NB4 (cell line): ENCODE measurements at regions not wholly inside any gene's neighbourhood (a gene's known extent, or its start where the extent isn't known, plus 50 kb on each side); places are given as distances from the start of the nearest gene placed in this dataset.
A peak's percentile ranks its signal among the peaks of the same experiment; 100 is the strongest.

ENCODE experiments used
- DNase-seq: peaks from one replicate; pipeline ENCODE4 v3.0.0; 2010; ENCODE audit warnings: low read depth
- H3K4me3 ChIP-seq: one replicate; pipeline ENCODE4 v1.5.1; 2011; ENCODE audit warnings: mild to moderate bottlenecking, low read depth, low read length, moderate library complexity
- MYC ChIP-seq: IDR thresholded peaks from 2 replicates; pipeline ENCODE4 v1.6.1; 2011; ENCODE audit warnings: low read depth, low read length
- POLR2A ChIP-seq: IDR thresholded peaks from 2 replicates; pipeline ENCODE4 v1.6.1; 2011; ENCODE audit warnings: mild to moderate bottlenecking; ENCODE audit not compliant: insufficient read length; ENCODE audit errors: extremely low read depth
- TF ChIP-seq, protein P1 (sequence below): IDR thresholded peaks from 2 replicates; pipeline ENCODE4 v1.6.1; 2011; ENCODE audit warnings: low read depth, low read length
- TF ChIP-seq, protein P2 (sequence below): IDR thresholded peaks from one replicate; pipeline ENCODE4 v1.5.1; 2012; ENCODE audit warnings: low read depth, low read length

DNA sequence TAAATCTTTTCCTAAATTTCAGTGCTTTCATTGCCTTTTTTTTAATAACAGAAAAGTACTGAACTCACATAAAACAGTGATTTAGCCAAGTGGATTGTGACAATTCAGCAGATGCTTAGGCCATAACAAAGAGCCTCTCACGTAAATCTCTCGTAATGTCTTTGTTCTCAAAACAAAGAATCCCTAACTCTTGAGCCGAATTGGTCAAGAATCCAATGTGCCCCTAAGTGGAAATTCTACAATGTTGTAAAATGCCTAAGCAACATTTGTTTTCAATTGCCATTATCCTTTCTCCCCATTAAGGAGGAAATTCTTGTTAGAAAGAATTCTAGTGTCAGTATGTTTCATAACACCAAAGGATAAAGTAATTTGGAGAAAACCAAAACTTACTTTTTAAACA, 235.7 kb upstream of the THBS1 start:
- TF ChIP-seq POLR2A (no peak), MYC (no peak)
- TF ChIP-seq, protein P1, sequence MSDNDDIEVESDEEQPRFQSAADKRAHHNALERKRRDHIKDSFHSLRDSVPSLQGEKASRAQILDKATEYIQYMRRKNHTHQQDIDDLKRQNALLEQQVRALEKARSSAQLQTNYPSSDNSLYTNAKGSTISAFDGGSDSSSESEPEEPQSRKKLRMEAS: no peak
- TF ChIP-seq, protein P2, sequence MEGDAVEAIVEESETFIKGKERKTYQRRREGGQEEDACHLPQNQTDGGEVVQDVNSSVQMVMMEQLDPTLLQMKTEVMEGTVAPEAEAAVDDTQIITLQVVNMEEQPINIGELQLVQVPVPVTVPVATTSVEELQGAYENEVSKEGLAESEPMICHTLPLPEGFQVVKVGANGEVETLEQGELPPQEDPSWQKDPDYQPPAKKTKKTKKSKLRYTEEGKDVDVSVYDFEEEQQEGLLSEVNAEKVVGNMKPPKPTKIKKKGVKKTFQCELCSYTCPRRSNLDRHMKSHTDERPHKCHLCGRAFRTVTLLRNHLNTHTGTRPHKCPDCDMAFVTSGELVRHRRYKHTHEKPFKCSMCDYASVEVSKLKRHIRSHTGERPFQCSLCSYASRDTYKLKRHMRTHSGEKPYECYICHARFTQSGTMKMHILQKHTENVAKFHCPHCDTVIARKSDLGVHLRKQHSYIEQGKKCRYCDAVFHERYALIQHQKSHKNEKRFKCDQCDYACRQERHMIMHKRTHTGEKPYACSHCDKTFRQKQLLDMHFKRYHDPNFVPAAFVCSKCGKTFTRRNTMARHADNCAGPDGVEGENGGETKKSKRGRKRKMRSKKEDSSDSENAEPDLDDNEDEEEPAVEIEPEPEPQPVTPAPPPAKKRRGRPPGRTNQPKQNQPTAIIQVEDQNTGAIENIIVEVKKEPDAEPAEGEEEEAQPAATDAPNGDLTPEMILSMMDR: no peak
- no peak for DNase-seq
- H3K4me3 ChIP-seq: no peak overlapping the region

DNA sequence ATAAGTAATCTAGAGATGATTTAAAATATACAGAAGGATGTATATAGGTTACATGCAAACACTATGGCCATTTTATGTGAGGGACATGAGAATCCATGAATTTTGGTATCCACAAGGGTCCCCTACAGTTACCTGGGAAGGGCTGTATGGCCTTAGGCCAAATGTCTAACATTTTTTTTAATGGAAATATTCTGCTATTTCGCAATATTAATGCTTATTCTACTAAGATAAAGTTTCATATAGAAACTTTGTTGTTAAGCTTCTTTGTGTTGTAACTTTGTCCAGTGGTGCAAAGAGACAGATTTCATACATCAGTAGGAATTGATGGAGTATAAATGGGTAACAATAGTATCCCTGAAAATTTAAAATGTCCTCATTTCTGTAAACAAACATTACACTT, 233.4 kb upstream of the THBS1 start:
- no peak for DNase-seq
- H3K4me3 ChIP-seq: no peak overlapping the region
- TF ChIP-seq, protein P1: no peak
- TF ChIP-seq, protein P2: no peak
- TF ChIP-seq MYC (no peak), POLR2A (no peak)

DNA sequence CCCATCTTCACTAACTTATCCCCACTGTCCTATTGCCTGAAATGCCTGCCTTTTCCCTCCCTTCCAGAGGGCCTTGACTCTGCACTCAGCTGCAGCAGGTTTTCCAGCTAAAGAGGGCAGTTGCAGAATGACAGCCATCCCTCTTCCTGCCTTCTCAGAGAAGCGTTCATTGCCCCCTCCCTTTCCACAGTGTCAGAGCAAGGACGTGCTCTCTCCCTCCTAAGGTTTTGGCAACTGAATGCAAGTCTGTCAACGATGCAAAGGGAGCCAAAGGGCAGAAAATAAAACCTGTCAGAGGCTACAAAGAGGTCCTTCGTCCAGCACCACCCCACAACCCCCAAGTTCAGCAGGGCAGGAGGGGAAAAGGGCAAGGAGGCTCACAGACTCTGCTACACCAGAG, 230.1 kb upstream of the THBS1 start:
- no peak overlapping the region for H3K4me3 ChIP-seq
- TF ChIP-seq, protein P1: no peak
- TF ChIP-seq POLR2A (no peak), MYC (no peak)
- TF ChIP-seq, protein P2: no peak
- DNase-seq: no peak

DNA sequence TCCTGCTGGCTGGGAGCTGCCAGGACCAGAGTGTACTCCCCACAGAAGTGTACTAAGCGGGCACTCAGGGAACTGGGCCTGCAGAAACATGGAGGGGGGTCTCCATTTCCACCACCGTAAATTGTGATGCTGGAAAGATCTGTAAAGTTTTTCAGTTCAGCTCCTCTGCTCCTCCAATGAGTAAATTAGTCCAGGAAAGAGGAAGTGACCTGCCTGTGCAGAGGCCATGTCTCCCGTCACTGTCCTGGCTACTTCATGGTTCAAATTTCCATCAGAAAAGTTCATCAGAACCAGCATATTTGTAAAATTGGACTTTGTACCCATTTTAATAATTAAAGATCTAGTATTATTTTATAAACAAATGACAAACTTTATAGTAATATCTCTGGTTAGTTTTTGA, 226.7 kb upstream of the THBS1 start:
- TF ChIP-seq, protein P1: no peak
- TF ChIP-seq MYC (no peak), POLR2A (no peak)
- TF ChIP-seq, protein P2: no peak
- DNase-seq: peak; percentile 21
- no peak overlapping the region for H3K4me3 ChIP-seq

DNA sequence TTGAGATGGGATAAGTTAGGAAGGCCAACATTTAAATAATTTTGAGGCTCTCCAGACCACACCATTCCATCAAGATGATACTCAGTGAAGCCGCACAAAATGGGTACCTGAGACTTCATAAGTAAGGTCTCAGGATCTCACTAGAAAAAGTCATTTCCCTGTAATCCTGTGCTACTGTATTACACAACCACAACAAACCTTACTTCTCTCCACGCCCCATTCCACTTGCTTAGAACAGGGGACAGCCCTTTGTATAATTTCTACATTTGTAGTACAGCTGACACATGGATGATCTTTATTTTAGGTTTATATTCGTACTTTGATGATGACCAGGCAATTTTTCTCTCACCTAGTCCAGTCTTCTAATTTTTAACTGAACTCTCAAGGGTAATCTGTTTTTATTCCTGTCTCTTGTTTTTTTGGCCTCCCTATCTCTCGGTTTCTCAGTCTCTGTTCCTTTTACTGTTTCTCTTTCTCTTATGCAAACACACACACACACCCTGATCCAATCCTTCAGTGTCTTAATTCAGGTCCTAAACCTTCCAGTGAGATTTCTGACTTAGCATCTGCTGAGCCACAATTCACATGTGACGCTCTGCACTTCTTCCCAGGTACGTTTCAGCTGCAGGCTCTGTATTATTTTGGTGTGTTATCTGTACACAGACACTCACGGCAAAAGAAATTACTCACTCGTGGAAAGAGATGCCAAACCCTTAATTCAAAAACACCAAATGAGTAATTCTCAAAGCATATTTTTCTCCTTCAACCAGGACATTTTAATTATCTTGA, 223.2 kb upstream of the THBS1 start:
- H3K4me3 ChIP-seq: no peak overlapping the region
- TF ChIP-seq POLR2A (no peak), MYC (no peak)
- TF ChIP-seq, protein P2: no peak
- TF ChIP-seq, protein P1: no peak
- DNase-seq: no peak
